ENCODE measurements at regions not wholly inside any gene's neighbourhood (a gene's known extent, or its start where the extent isn't known, plus 50 kb on each side); places are given as distances from the start of the nearest gene placed in this dataset.
"Not testable (repeated sequence)": the region's sequence is repeated elsewhere in the genome, so short reads cannot be mapped to it uniquely, and the experiment has no call there.

GRCh38 chr5:60517094-60517694, 182.8 kb downstream of the DEPDC1B start:
- no peak for DNase-seq

GRCh38 chr5:60516688-60517087, 183.3 kb downstream of the DEPDC1B start:
- no peak for DNase-seq

GRCh38 chr5:60514152-60514551, 185.8 kb downstream of the DEPDC1B start:
- DNase-seq = no peak

GRCh38 chr5:60512117-60512516, 187.8 kb downstream of the DEPDC1B start:
- no peak for DNase-seq

GRCh38 chr5:60510663-60511062, 189.3 kb downstream of the DEPDC1B start:
- no peak for DNase-seq

GRCh38 chr5:60510049-60510448, 189.9 kb downstream of the DEPDC1B start:
- DNase-seq = no peak

GRCh38 chr5:60509519-60509918, 190.4 kb downstream of the DEPDC1B start:
- no peak for DNase-seq

- DNase-seq = no peak
Observed at GRCh38 chr5:60507687-60508086, 192.3 kb downstream of the DEPDC1B start.

- DNase-seq = no peak
Observed at GRCh38 chr5:60505373-60506171, 194.4 kb downstream of the DEPDC1B start.

- DNase-seq = no peak
Observed at GRCh38 chr5:60504342-60504741, 195.6 kb downstream of the DEPDC1B start.

- no peak for DNase-seq
Observed at GRCh38 chr5:60503771-60504170, 196.2 kb downstream of the DEPDC1B start.

- DNase-seq = no peak
Observed at GRCh38 chr5:60497706-60498500, 202.1 kb downstream of the DEPDC1B start.

- DNase-seq = no peak
Observed at GRCh38 chr5:60495644-60496520, 204.1 kb downstream of the DEPDC1B start.

- DNase-seq = no peak
Observed at GRCh38 chr5:60494635-60495034, 205.3 kb downstream of the DEPDC1B start.

- no peak for DNase-seq
Observed at GRCh38 chr5:60494144-60494543, 205.8 kb downstream of the DEPDC1B start.

GRCh38 chr5:60493372-60493771, 206.6 kb downstream of the DEPDC1B start:
- DNase-seq = no peak

- no peak for DNase-seq
Observed at GRCh38 chr5:60492958-60493357, 207.0 kb downstream of the DEPDC1B start.

- DNase-seq = not testable (repeated sequence)
Observed at GRCh38 chr5:60492358-60492757, 207.6 kb downstream of the DEPDC1B start.

- no peak for DNase-seq
Observed at GRCh38 chr5:60490597-60491166, 209.3 kb downstream of the DEPDC1B start.

- no peak for DNase-seq
Observed at GRCh38 chr5:60489856-60490255, 210.1 kb downstream of the DEPDC1B start.

- DNase-seq = no peak
Observed at GRCh38 chr5:60489377-60489776, 210.6 kb downstream of the DEPDC1B start.

- no peak for DNase-seq
Observed at GRCh38 chr5:60488466-60489130, 211.4 kb downstream of the DEPDC1B start.

All from activated T-cell treated with anti-CD3 and anti-CD28 coated beads, Interleukin-2, amount 50 U/mL, for 48 hours (primary cell).